ENCODE measurements at regions not wholly inside any gene's neighbourhood (a gene's known extent, or its start where the extent isn't known, plus 50 kb on each side); places are given as distances from the start of the nearest gene placed in this dataset.

DNA sequence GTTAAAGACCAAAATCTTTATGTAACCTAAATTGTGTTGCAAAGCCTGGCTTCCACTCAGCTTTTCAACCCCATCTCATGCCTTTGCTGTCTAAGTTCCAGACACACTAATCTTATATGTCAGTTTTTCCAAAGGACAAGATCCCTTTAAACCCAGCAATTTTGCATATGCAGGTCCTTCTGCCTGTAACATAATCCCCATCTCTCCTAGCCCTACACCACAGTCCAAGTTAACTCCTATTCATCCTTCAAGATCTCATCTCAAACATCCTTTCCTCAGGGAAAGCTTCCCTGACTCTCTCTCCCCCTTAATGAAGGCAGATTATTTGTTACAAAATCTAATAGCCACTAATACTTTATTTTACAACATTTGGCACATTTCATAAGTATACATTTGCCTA lies 366.3 kb downstream of the PLPP3 start:
- DNase-seq = no peak

DNA sequence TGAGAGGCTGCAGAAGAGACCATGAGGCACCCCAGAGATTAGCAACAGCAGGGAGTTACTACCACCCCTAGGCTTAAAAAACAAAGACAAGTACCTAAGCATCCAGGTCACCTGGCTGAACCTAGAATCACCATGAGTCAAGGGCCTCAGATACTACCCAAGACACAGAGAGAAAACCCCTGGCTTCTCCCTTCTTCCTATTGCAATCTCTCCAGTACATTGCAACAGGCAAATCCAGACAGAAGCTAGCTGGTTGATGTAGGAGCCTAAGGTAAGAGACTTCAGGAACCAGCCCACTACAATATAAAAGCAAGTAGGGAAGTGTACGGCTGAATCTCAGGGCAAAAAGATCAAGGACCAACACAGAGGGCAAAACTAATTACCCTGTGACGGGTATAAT lies 367.2 kb downstream of the PLPP3 start:
- DNase-seq = no peak

DNA sequence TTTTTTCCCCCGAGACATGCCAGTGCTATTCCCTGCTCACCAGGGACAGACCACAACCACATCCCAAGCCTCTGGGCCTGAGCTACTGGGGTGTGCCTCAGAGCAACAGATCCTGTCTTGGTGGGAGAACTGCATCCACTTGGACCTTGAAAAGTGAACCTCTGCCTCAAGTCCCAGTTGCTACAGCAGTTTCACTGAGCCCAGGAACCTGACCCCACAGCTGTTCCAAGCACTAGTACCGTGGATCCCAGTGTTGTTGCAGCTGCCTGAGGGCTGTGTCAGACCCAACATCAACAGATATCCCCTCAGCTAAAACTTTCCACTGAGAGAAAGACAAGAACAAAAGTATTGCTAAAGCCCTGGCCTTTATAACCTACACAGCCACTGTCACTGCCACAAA lies 373.0 kb downstream of the PLPP3 start:
- no peak for DNase-seq

DNA sequence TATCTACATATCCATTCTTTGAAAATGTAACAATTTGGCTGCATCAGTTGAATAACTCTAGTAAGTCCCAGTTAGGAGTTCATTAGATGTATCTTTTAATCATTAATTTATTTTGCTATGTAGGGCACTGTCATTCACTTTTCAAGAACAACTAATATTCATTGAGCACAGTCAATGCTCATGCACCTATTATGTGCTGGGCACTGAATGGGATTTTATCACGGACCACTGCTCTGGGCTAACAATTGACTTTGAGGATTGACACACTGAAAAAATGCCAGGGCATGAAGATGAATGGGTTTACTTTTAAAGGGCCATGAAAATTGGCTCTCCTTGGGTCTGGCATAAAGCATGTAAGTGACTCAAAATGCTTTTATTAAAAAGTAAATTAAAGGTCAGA lies 375.2 kb downstream of the PLPP3 start:
- DNase-seq = no peak

DNA sequence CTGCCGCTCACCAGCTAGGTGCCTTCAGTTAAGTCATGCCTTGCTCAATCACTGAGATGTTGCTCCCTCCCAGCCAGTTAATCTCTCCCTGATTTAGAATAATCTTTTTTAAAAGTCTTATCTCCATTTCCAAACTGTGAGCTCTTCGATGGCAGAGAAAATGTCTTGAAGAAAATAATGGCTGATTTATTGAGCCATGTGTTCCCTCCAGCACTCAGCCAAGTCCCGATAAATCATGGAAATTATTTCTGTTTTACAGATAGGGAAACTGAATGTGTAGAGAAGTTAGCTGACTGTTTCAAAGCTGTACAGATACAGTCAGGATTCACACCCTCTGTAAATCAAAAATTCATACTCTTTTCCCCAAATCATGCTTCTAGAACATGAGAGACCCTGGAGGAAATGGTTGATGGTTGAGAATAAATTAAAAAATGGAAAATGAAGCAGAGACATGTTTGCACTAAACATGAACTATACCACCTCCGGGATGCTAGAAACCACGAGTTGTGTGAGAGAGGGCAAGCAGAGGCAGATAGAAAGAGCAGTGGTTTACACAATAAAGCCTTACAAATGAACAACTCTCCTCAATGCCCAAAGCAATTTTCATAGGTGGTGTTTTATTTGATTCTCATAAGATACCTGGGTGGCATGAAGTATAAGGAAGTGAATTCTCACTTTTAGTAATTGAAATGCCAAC lies 376.4 kb downstream of the PLPP3 start:
- no peak for DNase-seq

DNA sequence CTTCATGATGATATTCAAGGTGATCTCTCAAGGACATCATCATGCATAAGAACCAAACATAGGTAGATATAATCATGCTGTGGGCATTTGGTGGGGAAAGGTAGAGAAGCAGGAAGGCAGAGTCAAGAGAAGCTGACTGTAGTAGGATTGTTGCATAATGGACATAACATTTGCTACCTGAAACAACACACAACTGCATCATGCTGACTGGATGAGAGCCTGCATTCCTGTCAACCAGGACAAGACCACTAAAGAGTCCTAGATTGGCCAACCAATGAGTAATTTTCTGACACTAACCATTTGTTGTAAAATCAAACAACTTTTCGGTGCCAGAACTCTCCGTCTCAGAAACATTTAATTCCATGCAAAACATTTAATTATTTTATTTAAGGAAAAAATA lies 377.2 kb downstream of the PLPP3 start:
- no peak for DNase-seq

DNA sequence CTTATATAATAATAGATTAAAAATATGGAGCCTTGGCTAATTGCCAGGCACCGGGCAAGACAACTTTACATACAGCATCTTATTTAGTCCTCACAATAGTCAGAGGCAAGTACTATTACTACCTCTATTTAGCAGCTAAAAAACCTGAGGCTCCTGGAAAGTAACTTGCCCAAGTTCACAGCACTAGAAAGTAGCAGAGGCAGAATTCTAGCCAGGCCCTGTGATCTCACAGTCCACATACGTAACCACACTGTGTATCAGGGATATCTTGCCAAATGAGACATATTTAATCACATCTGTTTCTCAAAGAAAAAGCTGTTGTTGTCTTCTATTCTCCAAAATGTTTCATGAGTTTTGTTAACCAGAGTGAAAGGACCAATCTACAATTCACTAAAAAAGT lies 378.5 kb downstream of the PLPP3 start:
- DNase-seq = no peak

DNA sequence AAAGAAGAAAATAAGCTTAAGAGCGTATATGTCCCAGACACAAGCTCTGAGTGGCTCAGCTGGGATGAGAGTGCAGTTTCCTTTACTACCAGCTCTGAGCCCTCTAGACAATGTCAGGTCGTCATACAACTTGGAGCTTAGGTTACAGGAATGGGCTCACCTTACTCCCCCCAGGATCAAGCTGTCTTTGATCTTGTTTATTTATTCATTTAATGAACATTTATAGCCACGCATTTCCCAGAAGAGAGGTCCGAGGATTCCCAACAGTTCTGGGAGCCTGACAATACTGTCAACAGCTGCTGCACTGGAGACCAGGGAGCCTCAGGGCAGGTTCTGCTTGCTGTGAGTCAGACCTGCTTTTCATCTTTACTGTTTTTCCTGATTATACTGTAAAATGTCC lies 378.9 kb downstream of the PLPP3 start:
- no peak for DNase-seq

DNA sequence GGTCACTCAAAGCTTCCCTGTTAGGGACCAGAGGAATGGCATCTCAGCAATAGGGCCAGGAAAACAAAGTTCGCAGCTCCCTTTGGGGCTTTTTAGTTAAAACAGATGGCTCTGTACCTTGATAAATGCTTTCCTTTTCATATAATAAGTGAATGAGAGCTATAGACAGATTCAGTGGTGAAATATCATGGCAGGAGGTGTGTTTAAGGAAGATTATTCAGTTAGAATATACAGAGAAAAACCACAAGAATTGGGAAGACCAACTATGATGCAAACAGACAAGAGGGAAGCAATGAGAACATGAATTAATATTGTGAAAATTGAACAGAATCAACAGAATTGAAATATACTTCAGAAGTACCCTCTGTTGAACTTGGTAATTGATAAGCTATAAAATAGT lies 379.4 kb downstream of the PLPP3 start:
- DNase-seq = no peak

DNA sequence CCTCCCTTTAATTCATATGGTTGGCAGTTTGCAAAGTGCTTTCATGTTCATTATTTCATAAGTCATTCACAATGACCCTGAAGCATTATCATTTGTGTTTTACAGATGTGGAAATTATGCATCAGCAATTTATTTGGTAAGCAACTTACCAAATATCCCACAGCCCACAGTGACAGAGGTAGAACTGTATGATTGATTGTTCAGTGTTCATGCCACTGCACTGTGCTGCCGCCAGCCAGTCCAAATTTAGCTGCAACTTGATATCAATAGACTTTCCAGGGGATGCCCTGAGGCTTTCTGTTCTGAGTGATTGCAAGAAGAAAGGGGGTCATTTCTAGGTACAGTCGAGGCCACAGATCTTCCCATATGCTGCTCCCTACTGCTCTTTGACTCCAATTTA lies 380.3 kb downstream of the PLPP3 start:
- no peak for DNase-seq

DNA sequence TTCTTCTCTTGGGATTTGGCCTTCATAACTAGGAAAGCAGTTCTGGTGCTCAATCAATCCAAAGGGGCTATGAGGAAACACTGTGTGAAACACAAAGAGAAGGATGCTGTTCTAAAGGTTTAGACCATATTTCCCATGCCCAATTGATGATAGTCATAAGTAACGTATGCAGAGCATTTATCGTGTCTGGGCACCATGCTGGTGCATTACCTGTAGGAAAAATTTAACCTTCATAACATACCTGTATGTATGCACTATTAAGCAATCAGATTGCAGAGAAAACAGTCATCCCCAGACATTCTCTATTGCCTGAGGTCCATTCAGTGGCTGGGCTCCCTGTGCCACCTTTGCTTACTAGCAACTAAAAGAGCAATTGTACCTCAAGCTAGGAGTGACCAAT lies 381.4 kb downstream of the PLPP3 start:
- DNase-seq = no peak

DNA sequence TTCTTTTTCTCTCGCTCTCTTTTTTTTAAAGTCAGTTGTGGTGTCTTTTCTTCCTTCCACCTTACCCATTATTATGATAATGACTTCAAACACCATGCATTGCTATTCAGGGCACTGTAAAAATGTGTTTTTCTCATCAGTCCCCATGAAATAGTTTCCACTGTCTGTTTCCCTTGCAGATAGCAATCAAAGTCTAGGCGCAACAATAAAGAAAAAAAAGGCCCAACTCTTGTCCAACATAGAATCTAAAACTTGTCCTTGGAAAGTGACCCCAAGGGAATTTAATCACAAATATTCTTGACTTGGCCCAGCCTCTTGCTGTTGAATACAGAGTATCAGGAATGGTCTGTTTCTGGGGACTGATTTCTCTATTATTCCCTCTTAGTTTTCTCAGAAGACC lies 382.5 kb downstream of the PLPP3 start:
- DNase-seq = no peak

DNA sequence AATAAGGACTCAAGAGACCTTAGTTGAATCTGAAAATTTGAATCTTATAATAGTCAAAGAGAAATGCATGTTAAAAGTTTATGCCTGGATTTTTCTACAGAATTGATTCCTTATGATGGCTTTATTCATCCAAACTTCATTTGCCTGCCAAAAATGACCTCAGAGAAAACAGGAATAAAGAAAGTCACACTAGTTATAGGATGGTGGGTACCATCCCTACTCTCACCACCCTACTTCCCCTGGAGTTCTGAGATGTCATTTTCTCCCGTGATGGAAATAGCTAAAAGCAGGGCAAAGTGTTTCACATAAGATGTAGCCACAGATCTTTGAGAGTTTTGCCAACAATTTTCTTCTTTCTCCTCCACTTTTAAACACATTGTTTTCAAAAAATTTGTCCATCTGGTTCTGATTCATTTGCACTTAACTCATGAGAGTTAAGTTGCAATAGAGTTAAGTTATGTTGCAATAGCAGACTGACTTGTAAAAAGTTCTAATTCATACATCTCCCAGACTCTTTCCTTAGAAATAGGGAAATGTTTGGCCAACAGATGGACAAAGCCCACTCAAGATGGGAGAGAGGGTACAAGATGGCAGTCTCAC lies 384.6 kb downstream of the PLPP3 start:
- no peak for DNase-seq

DNA sequence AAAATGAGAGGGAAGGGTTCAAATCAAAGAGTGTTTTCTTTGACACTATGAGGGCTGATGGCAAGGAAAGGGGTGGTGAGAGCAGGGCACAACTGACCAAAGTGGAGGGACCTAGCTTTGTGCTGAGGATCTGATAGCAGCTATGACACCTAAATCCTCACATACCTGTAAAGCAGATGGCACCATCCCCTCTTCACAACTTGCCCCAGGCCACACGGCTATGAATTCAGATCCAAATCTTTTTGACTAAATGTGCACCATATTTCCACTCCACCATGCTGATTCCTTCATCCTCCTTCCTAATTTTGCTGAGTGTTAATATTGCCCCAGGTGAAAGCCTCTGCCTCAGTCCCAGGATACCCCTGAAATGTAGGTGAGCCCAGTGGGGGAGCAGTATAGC lies 385.7 kb downstream of the PLPP3 start:
- DNase-seq = no peak

DNA sequence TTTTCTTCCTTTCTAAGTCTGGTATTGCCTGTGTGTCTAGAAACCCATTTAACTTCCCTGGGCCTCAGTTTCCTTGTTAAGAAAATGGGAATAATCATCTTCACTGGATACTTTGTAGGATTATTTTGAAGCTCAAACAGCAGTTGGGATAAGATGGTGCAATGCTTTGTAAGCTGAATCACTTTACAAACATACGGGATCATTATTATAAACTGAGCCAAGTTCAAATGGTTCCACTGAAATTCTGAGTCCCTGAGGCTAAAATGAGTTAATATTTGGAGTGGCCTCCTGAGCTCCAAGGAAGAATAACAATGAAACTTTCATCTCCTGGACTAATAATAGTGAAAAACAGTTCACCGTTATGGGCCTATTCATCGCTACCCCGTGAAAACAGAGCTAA lies 388.0 kb downstream of the PLPP3 start:
- no peak for DNase-seq

DNA sequence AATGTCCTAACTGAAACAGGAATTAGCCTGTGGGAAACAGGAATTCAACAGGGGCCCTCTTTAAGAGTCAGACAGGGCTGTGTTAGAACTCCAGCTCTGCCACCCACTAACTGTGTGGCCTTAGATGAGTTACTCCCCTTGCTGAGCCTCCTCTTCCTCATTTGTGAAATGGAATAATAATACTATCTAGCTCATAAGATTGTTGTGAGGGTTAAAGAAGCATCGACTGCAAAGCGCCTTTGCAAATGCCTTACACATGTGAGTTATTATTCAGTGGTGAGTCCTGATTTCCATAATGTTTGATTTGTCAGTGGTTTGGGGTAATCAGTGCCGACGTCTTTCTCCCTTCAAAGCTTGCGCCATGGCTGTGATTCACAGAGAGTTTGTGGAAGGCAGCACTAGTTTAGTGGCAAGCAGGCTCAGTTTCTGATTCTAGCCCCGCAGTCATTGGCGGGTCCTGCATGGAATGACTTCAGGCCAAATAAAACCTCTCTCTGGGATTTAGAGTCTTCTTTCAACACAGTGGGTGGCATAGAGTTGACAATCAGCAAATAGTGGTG lies 388.5 kb downstream of the PLPP3 start:
- DNase-seq = no peak

DNA sequence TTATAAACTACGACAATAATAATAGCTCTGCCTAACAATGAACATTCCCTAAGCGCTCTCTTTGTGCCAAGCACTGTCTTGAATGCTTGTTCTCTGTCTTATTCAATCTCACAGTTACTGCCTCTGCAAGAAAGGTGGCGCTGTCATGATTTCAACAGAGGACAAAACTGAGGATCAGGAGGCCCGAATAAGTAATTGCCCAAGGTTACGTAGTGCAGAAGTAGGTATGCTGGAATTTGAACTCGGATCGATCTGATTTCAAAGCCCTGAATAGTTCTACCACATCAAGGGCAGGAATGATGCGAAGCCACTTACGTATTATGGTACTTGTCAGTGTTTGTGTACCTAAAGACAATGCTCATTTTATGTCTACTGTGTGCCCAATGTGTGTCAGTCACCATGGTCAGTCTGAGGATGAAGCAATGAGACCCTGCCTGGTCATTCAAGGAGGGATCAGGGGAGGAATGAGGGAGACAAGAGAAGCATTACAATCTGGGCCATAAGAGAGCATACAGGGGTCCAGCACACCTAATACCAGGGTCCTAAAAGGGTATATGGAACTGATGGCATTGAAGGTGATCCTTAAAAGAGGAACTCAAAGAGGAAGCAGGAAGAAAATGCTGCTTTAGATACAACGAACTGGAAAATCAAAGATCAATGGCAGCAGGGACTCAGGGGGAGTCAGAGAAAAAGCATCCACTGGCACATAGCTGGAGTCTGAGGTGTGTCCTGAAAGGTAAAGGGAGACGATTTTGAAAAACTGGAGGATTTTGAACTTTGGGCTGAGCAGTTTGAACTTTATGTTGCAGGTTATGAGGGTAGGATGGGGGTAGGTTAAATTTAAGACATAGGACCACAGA lies 389.2 kb downstream of the PLPP3 start:
- DNase-seq = no peak

DNA sequence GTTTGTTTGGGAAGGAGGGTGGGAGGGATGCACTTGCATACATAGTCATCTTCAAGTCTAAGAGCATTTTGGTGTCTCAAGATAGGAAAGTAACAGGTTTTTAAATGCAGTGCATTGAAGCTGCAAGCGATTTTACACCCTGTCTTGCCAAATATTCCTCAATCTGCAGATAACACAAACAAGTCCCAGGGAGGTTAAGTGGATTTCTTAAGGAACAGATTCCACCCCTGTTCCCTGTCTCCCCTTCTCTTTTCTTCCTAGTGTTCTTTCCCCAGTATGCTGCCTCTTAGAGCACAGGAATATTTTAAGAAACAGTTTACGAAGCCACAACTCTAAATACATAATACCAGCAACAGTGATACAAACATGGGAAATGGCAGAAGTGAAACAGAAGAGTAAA lies 389.9 kb downstream of the PLPP3 start:
- no peak for DNase-seq

DNA sequence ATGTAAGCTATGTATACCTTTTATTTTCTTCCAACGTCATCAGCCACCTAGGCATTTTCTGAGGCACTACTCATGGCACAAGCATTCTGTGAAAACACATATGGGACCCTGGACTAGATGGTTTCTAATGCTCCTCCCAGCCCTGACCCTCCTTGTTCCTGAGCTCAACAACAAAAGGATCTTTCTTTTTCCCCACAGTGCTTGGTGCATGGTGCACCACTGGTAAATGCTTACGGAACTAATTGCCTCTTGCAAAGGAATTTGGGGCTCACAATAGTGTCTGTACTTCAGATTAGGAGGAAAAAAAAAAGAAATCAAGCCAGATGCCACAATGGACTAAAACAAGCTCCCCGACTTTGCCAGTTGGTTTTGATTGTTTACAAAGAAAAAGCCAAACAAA lies 390.5 kb downstream of the PLPP3 start:
- DNase-seq = no peak

DNA sequence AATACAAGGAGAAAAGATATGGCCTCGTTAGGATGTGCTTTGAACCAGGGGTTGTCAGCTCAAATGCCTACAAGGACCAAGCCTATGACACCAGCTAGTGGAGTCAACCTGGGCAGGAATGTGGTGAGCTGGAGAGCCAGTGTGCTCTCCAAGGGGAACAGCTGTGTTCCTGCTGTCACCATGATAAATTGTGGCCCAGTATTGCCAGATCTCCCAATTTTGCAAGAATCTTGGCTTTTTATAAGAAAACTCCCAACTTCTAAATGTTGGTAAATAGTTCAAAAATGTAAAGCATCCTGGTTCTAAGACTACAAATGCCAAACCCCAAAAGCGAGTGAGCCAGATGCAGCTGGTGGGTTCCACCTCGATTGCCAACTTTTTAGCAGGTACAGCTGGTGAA lies 391.1 kb downstream of the PLPP3 start:
- no peak for DNase-seq

DNA sequence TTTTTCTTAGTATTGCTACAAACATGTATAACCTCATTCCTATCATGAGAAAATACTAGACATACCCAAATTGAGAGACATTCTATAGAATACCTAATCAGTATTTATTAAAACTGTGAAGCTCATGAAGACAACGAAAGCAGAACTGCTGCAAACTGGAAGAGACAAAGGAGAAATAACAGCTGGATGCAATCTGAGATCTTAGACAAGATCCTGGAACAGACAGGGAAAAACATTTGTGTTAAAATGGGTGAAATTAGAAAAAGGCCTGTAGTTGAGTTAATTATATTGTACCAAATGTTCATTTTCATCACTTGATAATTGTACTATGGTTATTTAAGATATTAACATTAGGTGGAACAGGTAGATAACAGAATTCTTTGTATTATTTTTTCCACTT lies 392.0 kb downstream of the PLPP3 start:
- no peak for DNase-seq

DNA sequence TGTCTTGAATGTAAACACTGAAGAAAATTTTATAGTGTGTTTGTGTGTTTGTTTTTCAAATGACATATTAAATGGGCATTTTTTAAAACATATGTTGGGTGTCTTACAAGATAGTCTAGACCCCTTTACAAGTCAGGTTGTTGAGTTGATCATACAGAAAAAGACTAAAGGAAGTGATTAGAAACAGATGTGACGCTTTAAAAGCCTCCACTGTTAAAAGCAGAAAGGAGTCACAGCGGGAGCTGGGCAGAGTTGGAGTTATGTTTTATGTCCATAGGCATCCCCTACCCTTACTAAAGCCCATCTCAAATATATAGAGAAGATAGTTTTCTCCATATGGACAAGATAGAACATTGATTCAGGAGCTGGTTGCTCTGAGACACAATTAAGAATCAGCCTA lies 393.9 kb downstream of the PLPP3 start:
- no peak for DNase-seq

DNA sequence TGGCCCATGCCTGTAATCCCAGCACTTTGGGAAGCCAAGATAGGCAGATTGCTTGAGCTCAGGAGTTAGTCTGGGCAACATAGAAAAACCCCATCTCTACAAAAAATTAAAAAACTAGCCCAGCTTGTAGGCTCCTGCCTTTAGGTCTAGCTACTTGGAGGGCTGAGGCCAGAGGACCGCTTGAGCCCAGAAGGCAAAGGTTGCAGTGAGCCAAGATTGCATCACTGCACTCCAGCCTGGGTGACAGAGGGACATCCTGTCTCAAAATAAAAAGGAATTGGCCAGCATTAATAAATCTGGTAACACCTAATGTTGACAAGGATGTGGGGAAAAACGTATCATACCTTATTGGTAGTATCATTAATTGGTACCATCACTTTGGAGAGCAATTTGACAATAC lies 396.2 kb downstream of the PLPP3 start:
- no peak for DNase-seq
